Sigmoid colon (tissue), 6 donors: ENCODE measurements at regions not wholly inside any gene's neighbourhood (a gene's known extent, or its start where the extent isn't known, plus 50 kb on each side); places are given as distances from the start of the nearest gene placed in this dataset.

Experiments
- DNase-seq: peaks from one replicate; pipeline ENCODE4 v3.0.0-alpha.2; 2019
- H3K27ac ChIP-seq, 4 donors: fragments of 200-600 bp; sonication (generic); one replicate each; pipeline ENCODE4 v1.5.1; 2016 to 2019; ENCODE audit warnings: mild to moderate bottlenecking in 1 of 4
- H3K27me3 ChIP-seq, 3 donors: fragments of 200-600 bp; sonication (generic); one replicate each; pipeline ENCODE4 v1.5.1; 2019; ENCODE audit warnings: mild to moderate bottlenecking in 1 of 3
- H3K36me3 ChIP-seq, 4 donors: fragments of 200-600 bp; sonication (generic); one replicate each; pipeline ENCODE4 v1.5.1; 2016 to 2019
- H3K4me1 ChIP-seq, 4 donors: fragments of 200-600 bp; sonication (generic); one replicate each; pipeline ENCODE4 v1.5.1; 2017 to 2019
- H3K4me3 ChIP-seq, 4 donors: fragments of 200-600 bp; sonication (generic); one replicate each; pipeline ENCODE4 v1.5.1; 2017 to 2019; ENCODE audit warnings: mild to moderate bottlenecking in 2 of 4, moderate library complexity in 1 of 4
- H3K9me3 ChIP-seq, 4 donors: fragments of 200-600 bp in 3 of 4; sonication (generic) in 3 of 4; one replicate each; pipeline versions ENCODE4 v1.5.1 to v1.6.1; 2013 to 2019
- EP300 ChIP-seq, 4 donors: sonication (generic); formaldehyde crosslinking; IDR thresholded peaks; one replicate each; pipeline ENCODE4 v1.6.1; 2017; ENCODE audit warnings: antibody characterized with exemption in 4 of 4
- POLR2A ChIP-seq, 2 donors: fragments of 450-650 bp; IDR thresholded peaks; one replicate each; pipeline ENCODE4 v1.6.1; 2016; ENCODE audit warnings: antibody characterized with exemption in 2 of 2, mild to moderate bottlenecking in 2 of 2, moderate library complexity in 2 of 2
- POLR2AphosphoS5 ChIP-seq, 4 donors: sonication (generic); formaldehyde crosslinking; IDR thresholded peaks; one replicate each; pipeline ENCODE4 v1.6.1; 2017; ENCODE audit warnings: antibody characterized with exemption in 4 of 4
- WGBS, 2 donors: extraction: QIAGEN DNeasy Blood & Tissue Kit; methylation state at CpG; one replicate each; pipeline ENCODE4 v1.1.7; 2013; 5-methylcytosine and 5-hydroxymethylcytosine counted together
- intact Hi-C: fragments of 100-400 bp; cut with DNase I; formaldehyde crosslinking; loops from one replicate; pipeline ENCODE4 v1.15.1; 2023
- TF ChIP-seq, protein P1 (sequence below), 4 experiments: fragments of 450-650 bp in 3 of 4; fragments of 200-600 bp in 1 of 4; IDR thresholded peaks; one replicate each; pipeline ENCODE4 v1.5.1; 2016 to 2019; ENCODE audit warnings: antibody characterized with exemption in 4 of 4, mild to moderate bottlenecking in 3 of 4, moderate library complexity in 2 of 4
- donor health status: healthy with polysubstance abuse.
- donor health status: healthy.

DNA sequence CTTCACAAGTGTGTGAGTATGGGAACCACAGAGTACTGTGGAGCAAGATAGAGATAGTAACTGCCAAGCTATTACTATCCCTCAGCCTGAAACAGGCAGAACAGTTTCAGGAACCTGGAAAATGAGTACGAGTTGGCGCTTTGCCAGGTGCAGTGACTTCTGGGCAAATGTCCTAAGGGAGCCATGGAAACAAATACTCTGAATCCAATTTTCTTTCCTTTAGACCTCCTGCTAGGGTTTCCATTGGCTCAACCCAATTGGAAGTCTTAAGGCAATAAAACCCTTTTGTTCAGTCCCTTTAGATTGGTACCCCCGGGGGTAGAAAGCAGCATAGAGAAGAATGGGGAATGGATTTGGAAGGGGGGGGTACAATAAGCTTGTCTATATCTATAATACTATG, 205.0 kb upstream of the EPHA7 start:
- intact Hi-C loops = no loop called here
- Histone ChIP-seq H3K27ac (no peak overlapping the region), H3K9me3 (peaks cover 0 to 2% (median 0%) of the 10 kb centered on the region in 4 donors), H3K36me3 (no peaks in the 10 kb centered on the region), H3K4me3 (no peak overlapping the region), H3K4me1 (peaks cover 0 to 6% (median 0%) of the 10 kb centered on the region in 4 donors), H3K27me3 (no peaks in the 10 kb centered on the region)
- no peak for TF ChIP-seq POLR2A (IDR thresholded peaks at IDR 0.05)
- no peak for TF ChIP-seq POLR2AphosphoS5 (IDR thresholded peaks at IDR 0.05)
- no peak for TF ChIP-seq EP300 (IDR thresholded peaks at IDR 0.05)
- TF ChIP-seq, protein P1, sequence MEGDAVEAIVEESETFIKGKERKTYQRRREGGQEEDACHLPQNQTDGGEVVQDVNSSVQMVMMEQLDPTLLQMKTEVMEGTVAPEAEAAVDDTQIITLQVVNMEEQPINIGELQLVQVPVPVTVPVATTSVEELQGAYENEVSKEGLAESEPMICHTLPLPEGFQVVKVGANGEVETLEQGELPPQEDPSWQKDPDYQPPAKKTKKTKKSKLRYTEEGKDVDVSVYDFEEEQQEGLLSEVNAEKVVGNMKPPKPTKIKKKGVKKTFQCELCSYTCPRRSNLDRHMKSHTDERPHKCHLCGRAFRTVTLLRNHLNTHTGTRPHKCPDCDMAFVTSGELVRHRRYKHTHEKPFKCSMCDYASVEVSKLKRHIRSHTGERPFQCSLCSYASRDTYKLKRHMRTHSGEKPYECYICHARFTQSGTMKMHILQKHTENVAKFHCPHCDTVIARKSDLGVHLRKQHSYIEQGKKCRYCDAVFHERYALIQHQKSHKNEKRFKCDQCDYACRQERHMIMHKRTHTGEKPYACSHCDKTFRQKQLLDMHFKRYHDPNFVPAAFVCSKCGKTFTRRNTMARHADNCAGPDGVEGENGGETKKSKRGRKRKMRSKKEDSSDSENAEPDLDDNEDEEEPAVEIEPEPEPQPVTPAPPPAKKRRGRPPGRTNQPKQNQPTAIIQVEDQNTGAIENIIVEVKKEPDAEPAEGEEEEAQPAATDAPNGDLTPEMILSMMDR (IDR thresholded peaks at IDR 0.05) = no peak
- no peak for DNase-seq
- 84 to 88% methylated on average over 3 of the region's 3 CpGs for WGBS, 2 donors

DNA sequence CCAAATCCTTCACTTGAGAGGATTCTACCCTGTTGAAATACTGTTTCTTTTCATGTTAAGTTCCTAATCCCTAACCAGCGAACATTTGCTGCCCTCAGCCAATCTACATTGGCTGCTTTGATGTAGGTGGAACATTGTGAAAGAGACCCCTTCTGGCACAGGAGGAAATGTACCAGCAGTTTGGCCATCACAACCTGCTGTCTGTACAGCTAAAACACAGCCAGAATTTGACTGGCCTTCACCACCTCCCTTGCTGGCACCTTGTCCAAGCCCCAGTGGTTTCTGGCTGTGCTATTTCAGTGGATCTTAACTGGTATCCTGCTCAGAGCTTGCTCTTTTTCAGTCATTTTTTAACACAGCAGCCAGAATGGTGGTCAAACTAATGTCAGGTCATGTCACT, 202.1 kb upstream of the EPHA7 start:
- WGBS, 2 donors = 77 to 87% methylated on average over 1 of the region's 1 CpG
- Histone ChIP-seq H3K36me3 (no peaks in the 10 kb centered on the region), H3K27me3 (no peaks in the 10 kb centered on the region), H3K9me3 (peaks cover 0 to 2% (median 0%) of the 10 kb centered on the region in 4 donors), H3K27ac (no peak overlapping the region), H3K4me3 (no peak overlapping the region), H3K4me1 (peaks cover 0 to 6% (median 0%) of the 10 kb centered on the region in 4 donors)
- TF ChIP-seq EP300 (IDR thresholded peaks at IDR 0.05) = no peak
- no peak for TF ChIP-seq POLR2A (IDR thresholded peaks at IDR 0.05)
- no peak for DNase-seq
- intact Hi-C loops = no loop called here

DNA sequence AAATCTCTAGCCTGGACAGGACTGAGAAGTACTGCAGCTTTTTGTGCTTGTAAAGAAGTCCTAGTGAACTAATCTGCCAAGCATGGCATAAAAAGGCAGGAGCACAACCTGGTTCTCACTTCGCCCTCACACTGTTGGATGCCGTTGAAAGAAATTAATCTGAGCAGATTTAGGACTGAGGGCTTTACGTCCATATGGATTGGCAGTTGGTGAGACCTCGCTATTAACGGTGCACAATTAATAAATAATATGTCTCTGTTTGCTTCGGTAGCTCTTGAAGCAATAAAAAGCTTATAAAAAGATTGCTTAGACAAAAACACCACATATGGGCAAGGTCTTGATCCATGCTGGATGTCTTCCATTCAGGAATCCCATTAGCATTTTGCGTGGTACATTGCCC, 185.6 kb upstream of the EPHA7 start:
- WGBS, 2 donors = 87 to 89% methylated on average over 7 of the region's 7 CpGs
- no peak for DNase-seq
- intact Hi-C loops = no loop called here
- Histone ChIP-seq H3K4me3 (no peak overlapping the region), H3K27ac (no peak overlapping the region), H3K9me3 (no peaks in the 10 kb centered on the region), H3K36me3 (no peaks in the 10 kb centered on the region), H3K27me3 (no peaks in the 10 kb centered on the region), H3K4me1 (no peaks in the 10 kb centered on the region)
- TF ChIP-seq EP300 (IDR thresholded peaks at IDR 0.05) (no peak), POLR2AphosphoS5 (IDR thresholded peaks at IDR 0.05) (no peak), POLR2A (IDR thresholded peaks at IDR 0.05) (no peak)
- TF ChIP-seq, protein P1 (IDR thresholded peaks at IDR 0.05) = no peak

DNA sequence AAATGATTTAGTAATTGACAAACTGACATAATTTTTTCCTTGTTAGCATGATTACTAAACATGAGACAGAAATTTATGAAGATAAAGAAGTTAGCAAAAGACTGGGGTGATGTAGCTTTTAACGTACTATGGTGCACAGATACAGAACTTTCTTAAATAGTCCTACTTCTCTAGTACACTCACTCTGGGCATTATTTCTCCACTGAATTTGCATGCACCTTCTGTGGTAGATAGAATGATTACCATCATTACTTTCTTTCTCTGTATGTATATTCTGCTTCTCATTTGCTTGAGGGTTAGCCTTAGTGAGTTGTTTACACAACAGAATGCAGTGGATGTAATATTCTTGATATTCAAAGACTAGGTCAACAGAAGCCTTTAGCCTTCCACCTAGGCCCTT, 173.1 kb upstream of the EPHA7 start:
- Histone ChIP-seq H3K4me3 (no peak overlapping the region), H3K27ac (no peak overlapping the region), H3K27me3 (no peaks in the 10 kb centered on the region), H3K4me1 (no peaks in the 10 kb centered on the region), H3K9me3 (no peaks in the 10 kb centered on the region), H3K36me3 (no peaks in the 10 kb centered on the region)
- TF ChIP-seq EP300 (IDR thresholded peaks at IDR 0.05) = no peak
- TF ChIP-seq, protein P1 (IDR thresholded peaks at IDR 0.05) = no peak
- TF ChIP-seq POLR2A (IDR thresholded peaks at IDR 0.05) = no peak
- no peak for TF ChIP-seq POLR2AphosphoS5 (IDR thresholded peaks at IDR 0.05)
- intact Hi-C loops = no loop called here
- no peak for DNase-seq
- WGBS, 2 donors = 92 to 97% methylated on average over 1 of the region's 1 CpG

DNA sequence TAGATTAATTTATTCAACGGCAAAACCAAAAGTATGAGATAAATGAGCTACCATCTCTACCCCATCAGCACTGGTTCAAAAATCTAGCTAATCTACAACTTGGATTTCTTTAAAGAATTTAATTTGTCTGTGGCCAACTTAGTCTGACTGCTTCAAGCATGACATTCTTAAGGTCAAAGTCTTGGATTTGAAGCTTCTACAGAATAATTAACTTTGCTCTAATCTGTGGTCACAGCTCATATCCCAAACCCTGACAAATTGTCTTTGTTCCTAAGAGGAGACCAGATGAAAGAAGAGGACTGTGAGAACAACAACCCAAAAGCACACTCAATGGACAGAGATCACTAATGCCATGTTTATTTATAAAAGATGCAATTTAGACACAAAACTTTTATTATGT, 166.9 kb upstream of the EPHA7 start:
- no peak for DNase-seq
- TF ChIP-seq, protein P1 (IDR thresholded peaks at IDR 0.05) = no peak
- no peak for TF ChIP-seq POLR2AphosphoS5 (IDR thresholded peaks at IDR 0.05)
- intact Hi-C loops = no loop called here
- 85 to 88% methylated on average over 1 of the region's 1 CpG for WGBS, 2 donors
- Histone ChIP-seq H3K4me3 (no peak overlapping the region), H3K27me3 (no peaks in the 10 kb centered on the region), H3K4me1 (no peaks in the 10 kb centered on the region), H3K9me3 (no peaks in the 10 kb centered on the region), H3K27ac (no peak overlapping the region), H3K36me3 (no peaks in the 10 kb centered on the region)
